ENCODE measurements at regions not wholly inside any gene's neighbourhood (a gene's known extent, or its start where the extent isn't known, plus 50 kb on each side); places are given as distances from the start of the nearest gene placed in this dataset.

GRCh38 chrX:39974270-39974669 is 123.5 kb downstream of the BCOR start:
- H3K9ac ChIP-seq (ENCODE audit: low read length): no peak overlapping the region
- no peak overlapping the region for H3K27ac ChIP-seq (ENCODE audit: low read depth, low read length)
- H3K79me2 ChIP-seq (ENCODE audit: insufficient read depth, low read length): no peaks in the 10 kb centered on the region
- TF ChIP-seq EZH2phosphoT487 (conservative IDR thresholded peaks at IDR 0.05; ENCODE audit: low read length) (no peak), CTCF (IDR thresholded peaks at IDR 0.05; ENCODE audit: insufficient read depth, low read length, poor library complexity, severe bottlenecking) (no peak)
- no peak overlapping the region for H3K4me2 ChIP-seq (ENCODE audit: low read depth, low read length, poor library complexity, severe bottlenecking)
- no peaks in the 10 kb centered on the region for H3K36me3 ChIP-seq (ENCODE audit: low read length)
- no peaks in the 10 kb centered on the region for H3K27me3 ChIP-seq (ENCODE audit: low read length)
- H3K4me3 ChIP-seq (ENCODE audit: insufficient read depth, low read length, poor library complexity, severe bottlenecking): no peak overlapping the region
- no peak overlapping the region for H2AFZ ChIP-seq (ENCODE audit: low read depth, low read length, severe bottlenecking)
- H3F3A ChIP-seq (ENCODE audit: insufficient read depth): no peaks in the 10 kb centered on the region
- no peaks in the 10 kb centered on the region for H4K20me1 ChIP-seq (ENCODE audit: low read depth, low read length)
- H3K9me2 ChIP-seq (replicated peaks; ENCODE audit: insufficient read depth, low read length): no peaks in the 10 kb centered on the region
- H3K9me3 ChIP-seq (ENCODE audit: insufficient read depth, low read length): no peaks in the 10 kb centered on the region

GRCh38 chrX:39975101-39975925 is 122.4 kb downstream of the BCOR start:
- no peak overlapping the region for H3K27ac ChIP-seq (ENCODE audit: low read depth, low read length)
- no peak overlapping the region for H2AFZ ChIP-seq (ENCODE audit: low read depth, low read length, severe bottlenecking)
- H3K9me3 ChIP-seq (ENCODE audit: insufficient read depth, low read length): no peaks in the 10 kb centered on the region
- no peaks in the 10 kb centered on the region for H3K79me2 ChIP-seq (ENCODE audit: insufficient read depth, low read length)
- TF ChIP-seq EZH2phosphoT487 (conservative IDR thresholded peaks at IDR 0.05; ENCODE audit: low read length) (no peak), CTCF (IDR thresholded peaks at IDR 0.05; ENCODE audit: insufficient read depth, low read length, poor library complexity, severe bottlenecking) (no peak)
- no peaks in the 10 kb centered on the region for H4K20me1 ChIP-seq (ENCODE audit: low read depth, low read length)
- H3F3A ChIP-seq (ENCODE audit: insufficient read depth): no peaks in the 10 kb centered on the region
- no peak overlapping the region for H3K9ac ChIP-seq (ENCODE audit: low read length)
- no peaks in the 10 kb centered on the region for H3K36me3 ChIP-seq (ENCODE audit: low read length)
- H3K4me2 ChIP-seq (ENCODE audit: low read depth, low read length, poor library complexity, severe bottlenecking): no peak overlapping the region
- H3K27me3 ChIP-seq (ENCODE audit: low read length): no peaks in the 10 kb centered on the region
- no peaks in the 10 kb centered on the region for H3K9me2 ChIP-seq (replicated peaks; ENCODE audit: insufficient read depth, low read length)
- H3K4me3 ChIP-seq (ENCODE audit: insufficient read depth, low read length, poor library complexity, severe bottlenecking): no peak overlapping the region

GRCh38 chrX:39981946-39982345 is 115.8 kb downstream of the BCOR start:
- Histone ChIP-seq H3K9me3 (ENCODE audit: insufficient read depth, low read length) (no peaks in the 10 kb centered on the region), H3K9me2 (replicated peaks; ENCODE audit: insufficient read depth, low read length) (no peaks in the 10 kb centered on the region), H3K79me2 (ENCODE audit: insufficient read depth, low read length) (no peaks in the 10 kb centered on the region), H3F3A (ENCODE audit: insufficient read depth) (no peaks in the 10 kb centered on the region), H3K4me3 (ENCODE audit: insufficient read depth, low read length, poor library complexity, severe bottlenecking) (no peak overlapping the region), H3K9ac (ENCODE audit: low read length) (no peak overlapping the region), H3K27me3 (ENCODE audit: low read length) (no peaks in the 10 kb centered on the region), H4K20me1 (ENCODE audit: low read depth, low read length) (no peaks in the 10 kb centered on the region), H3K36me3 (ENCODE audit: low read length) (no peaks in the 10 kb centered on the region), H3K4me2 (ENCODE audit: low read depth, low read length, poor library complexity, severe bottlenecking) (no peak overlapping the region), H3K27ac (ENCODE audit: low read depth, low read length) (no peak overlapping the region), H2AFZ (ENCODE audit: low read depth, low read length, severe bottlenecking) (no peak overlapping the region)
- TF ChIP-seq CTCF (IDR thresholded peaks at IDR 0.05; ENCODE audit: insufficient read depth, low read length, poor library complexity, severe bottlenecking) (no peak), EZH2phosphoT487 (conservative IDR thresholded peaks at IDR 0.05; ENCODE audit: low read length) (no peak)
